Astrocyte (in vitro differentiated cells and primary cell): ENCODE measurements at regions not wholly inside any gene's neighbourhood (a gene's known extent, or its start where the extent isn't known, plus 50 kb on each side); places are given as distances from the start of the nearest gene placed in this dataset.

Source experiments
- DNase-seq: peaks from one replicate; pipeline ENCODE4 v3.0.0-alpha.2; 2010; ENCODE audit warnings: low read depth
- FAIRE-seq: peaks from 2 replicates; lab custom pipeline; 2011; peaks lifted over from hg19 to GRCh38; lab: Jason Lieb, UNC
- H2AFZ ChIP-seq: 2 replicates; pipeline ENCODE4 v1.6.0; 2012; ENCODE audit warnings: low read depth, low read length, inconsistent platforms
- H3K27ac ChIP-seq: 2 replicates; pipeline ENCODE4 v1.5.1; 2011; ENCODE audit warnings: low read depth, low read length, inconsistent platforms
- H3K27me3 ChIP-seq: 2 replicates; pipeline ENCODE4 v1.6.0; 2011; ENCODE audit warnings: low read length, inconsistent platforms; ENCODE audit not compliant: insufficient read depth
- H3K36me3 ChIP-seq: 2 replicates; pipeline ENCODE4 v1.5.1; 2011; ENCODE audit warnings: low read length, inconsistent platforms; ENCODE audit not compliant: insufficient read depth
- H3K4me1 ChIP-seq: 2 replicates; pipeline ENCODE4 v1.5.1; 2011; ENCODE audit warnings: low read length, inconsistent platforms; ENCODE audit not compliant: insufficient read depth
- H3K4me2 ChIP-seq: 2 replicates; pipeline ENCODE4 v1.6.0; 2012; ENCODE audit warnings: low read length, inconsistent platforms
- H3K4me3 ChIP-seq: 2 replicates; pipeline ENCODE4 v1.5.1; 2011; ENCODE audit warnings: low read depth, mild to moderate bottlenecking, low read length, inconsistent platforms; ENCODE audit not compliant: insufficient read depth
- H3K79me2 ChIP-seq: 2 replicates; pipeline ENCODE4 v1.6.0; 2012; ENCODE audit warnings: mild to moderate bottlenecking, low read length, inconsistent platforms; ENCODE audit not compliant: insufficient read depth
- H3K9ac ChIP-seq: 2 replicates; pipeline ENCODE4 v1.6.0; 2012; ENCODE audit warnings: mild to moderate bottlenecking, low read length, inconsistent platforms
- H3K9me3 ChIP-seq: 2 replicates; pipeline ENCODE4 v1.5.1; 2012; ENCODE audit warnings: low read depth, mild to moderate bottlenecking, low read length, inconsistent platforms; ENCODE audit not compliant: insufficient read depth
- H4K20me1 ChIP-seq: 2 replicates; pipeline ENCODE4 v1.6.0; 2012; ENCODE audit warnings: low read length, inconsistent platforms; ENCODE audit not compliant: insufficient read depth
- H3K27ac Mint-ChIP-seq: one replicate; pipeline ENCODE4 v1.8.0; 2021; ENCODE audit warnings: mild to moderate bottlenecking, mixed read lengths; ENCODE audit not compliant: unreplicated experiment
- H3K27me3 Mint-ChIP-seq: one replicate; pipeline ENCODE4 v1.8.0; 2021; ENCODE audit warnings: low read depth, mixed read lengths; ENCODE audit not compliant: unreplicated experiment
- H3K36me3 Mint-ChIP-seq: one replicate; pipeline ENCODE4 v1.8.0; 2021; ENCODE audit warnings: low read depth, mixed read lengths; ENCODE audit not compliant: unreplicated experiment
- H3K4me1 Mint-ChIP-seq: one replicate; pipeline ENCODE4 v1.8.0; 2021; ENCODE audit warnings: low read depth, mixed read lengths; ENCODE audit not compliant: unreplicated experiment
- H3K4me3 Mint-ChIP-seq: one replicate; pipeline ENCODE4 v1.8.0; 2021; ENCODE audit warnings: mild to moderate bottlenecking, moderate library complexity, mixed read lengths; ENCODE audit not compliant: unreplicated experiment
- H3K9me3 Mint-ChIP-seq: one replicate; pipeline ENCODE4 v1.8.0; 2021; ENCODE audit warnings: mild to moderate bottlenecking, mixed read lengths; ENCODE audit not compliant: unreplicated experiment
- EZH2 ChIP-seq: IDR thresholded peaks from 2 replicates; pipeline ENCODE4 v1.6.1; 2012; ENCODE audit warnings: mild to moderate bottlenecking, low read length, inconsistent platforms; ENCODE audit not compliant: insufficient read depth
- TF ChIP-seq, protein P1 (sequence below): IDR thresholded peaks from 2 replicates; pipeline ENCODE4 v1.5.1; 2011; ENCODE audit warnings: low read depth, mild to moderate bottlenecking, inconsistent platforms, low read length, moderate library complexity; ENCODE audit not compliant: insufficient read depth

DNA sequence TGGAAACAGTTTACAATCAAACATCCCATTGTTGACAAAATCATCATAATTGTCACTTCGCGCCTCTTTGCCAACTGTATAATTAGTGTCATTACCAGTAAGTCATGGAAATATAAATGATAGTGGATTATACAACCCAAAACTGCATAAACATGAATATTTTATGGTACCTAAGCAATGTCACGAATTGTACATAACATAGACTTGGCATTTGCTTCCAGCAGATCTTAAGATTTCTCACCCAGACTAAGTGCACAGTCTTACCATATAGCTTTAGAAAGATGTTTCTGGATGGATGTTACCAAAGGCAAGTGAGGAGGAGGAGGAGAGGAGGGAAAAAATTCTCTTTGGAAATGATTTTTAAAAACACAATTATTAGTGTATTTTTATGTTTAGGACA, 113.4 kb upstream of the TAS2R1 start:
- no peaks in the 10 kb centered on the region for H3K4me1 ChIP-seq
- no peak overlapping the region for H3K4me2 ChIP-seq
- H3K9me3 Mint-ChIP-seq, result peaks cover 2% of the 10 kb centered on the region
- H3K27ac Mint-ChIP-seq, result no peak overlapping the region
- H3K9ac ChIP-seq, result no peak overlapping the region
- FAIRE-seq (no peak), DNase-seq (no peak)
- H3K4me3 ChIP-seq, result no peak overlapping the region
- no peaks in the 10 kb centered on the region for H3K36me3 Mint-ChIP-seq
- H3K9me3 ChIP-seq, result no peaks in the 10 kb centered on the region
- TF ChIP-seq EZH2, result no peak
- TF ChIP-seq, protein P1, sequence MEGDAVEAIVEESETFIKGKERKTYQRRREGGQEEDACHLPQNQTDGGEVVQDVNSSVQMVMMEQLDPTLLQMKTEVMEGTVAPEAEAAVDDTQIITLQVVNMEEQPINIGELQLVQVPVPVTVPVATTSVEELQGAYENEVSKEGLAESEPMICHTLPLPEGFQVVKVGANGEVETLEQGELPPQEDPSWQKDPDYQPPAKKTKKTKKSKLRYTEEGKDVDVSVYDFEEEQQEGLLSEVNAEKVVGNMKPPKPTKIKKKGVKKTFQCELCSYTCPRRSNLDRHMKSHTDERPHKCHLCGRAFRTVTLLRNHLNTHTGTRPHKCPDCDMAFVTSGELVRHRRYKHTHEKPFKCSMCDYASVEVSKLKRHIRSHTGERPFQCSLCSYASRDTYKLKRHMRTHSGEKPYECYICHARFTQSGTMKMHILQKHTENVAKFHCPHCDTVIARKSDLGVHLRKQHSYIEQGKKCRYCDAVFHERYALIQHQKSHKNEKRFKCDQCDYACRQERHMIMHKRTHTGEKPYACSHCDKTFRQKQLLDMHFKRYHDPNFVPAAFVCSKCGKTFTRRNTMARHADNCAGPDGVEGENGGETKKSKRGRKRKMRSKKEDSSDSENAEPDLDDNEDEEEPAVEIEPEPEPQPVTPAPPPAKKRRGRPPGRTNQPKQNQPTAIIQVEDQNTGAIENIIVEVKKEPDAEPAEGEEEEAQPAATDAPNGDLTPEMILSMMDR, result no peak
- no peaks in the 10 kb centered on the region for H3K79me2 ChIP-seq
- H3K4me1 Mint-ChIP-seq, result no peaks in the 10 kb centered on the region
- no peak overlapping the region for H3K4me3 Mint-ChIP-seq
- no peak overlapping the region for H2AFZ ChIP-seq
- no peaks in the 10 kb centered on the region for H3K27me3 ChIP-seq
- H3K27ac ChIP-seq, result no peak overlapping the region
- H3K27me3 Mint-ChIP-seq, result peaks cover 6% of the 10 kb centered on the region
- H3K36me3 ChIP-seq, result no peaks in the 10 kb centered on the region
- H4K20me1 ChIP-seq, result no peaks in the 10 kb centered on the region

DNA sequence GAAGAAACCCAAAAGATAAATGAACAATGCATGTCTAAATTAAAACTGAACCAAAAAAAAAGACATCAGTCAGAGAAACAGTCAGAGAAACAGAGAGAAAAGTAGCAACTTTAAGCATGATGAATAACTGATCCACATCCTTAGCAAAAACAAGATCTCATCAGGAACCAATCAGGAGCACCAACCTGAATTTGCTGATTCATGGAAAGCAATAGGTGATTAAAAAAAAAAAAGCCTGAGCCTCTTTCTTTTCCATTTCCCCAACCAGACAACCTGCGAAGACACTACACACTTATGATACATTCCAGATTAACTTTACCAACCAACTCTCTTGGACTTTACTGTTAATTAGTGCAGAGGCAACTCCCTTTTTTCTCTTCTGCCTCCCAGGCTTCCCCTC, 112.7 kb upstream of the TAS2R1 start:
- H3K36me3 Mint-ChIP-seq, result no peaks in the 10 kb centered on the region
- H3K4me1 Mint-ChIP-seq, result no peaks in the 10 kb centered on the region
- H4K20me1 ChIP-seq, result no peaks in the 10 kb centered on the region
- H3K9ac ChIP-seq, result no peak overlapping the region
- no peak for DNase-seq
- H3K4me1 ChIP-seq, result no peaks in the 10 kb centered on the region
- no peak for FAIRE-seq
- no peak overlapping the region for H3K27ac ChIP-seq
- no peaks in the 10 kb centered on the region for H3K79me2 ChIP-seq
- H3K27ac Mint-ChIP-seq, result no peak overlapping the region
- H3K27me3 ChIP-seq, result no peaks in the 10 kb centered on the region
- no peak overlapping the region for H3K4me3 Mint-ChIP-seq
- H2AFZ ChIP-seq, result no peak overlapping the region
- H3K9me3 Mint-ChIP-seq, result peaks cover 2% of the 10 kb centered on the region
- no peaks in the 10 kb centered on the region for H3K36me3 ChIP-seq
- H3K4me2 ChIP-seq, result no peak overlapping the region
- no peak for TF ChIP-seq EZH2
- TF ChIP-seq, protein P1, result no peak
- H3K4me3 ChIP-seq, result no peak overlapping the region
- no peaks in the 10 kb centered on the region for H3K9me3 ChIP-seq
- H3K27me3 Mint-ChIP-seq, result peaks cover 8% of the 10 kb centered on the region

DNA sequence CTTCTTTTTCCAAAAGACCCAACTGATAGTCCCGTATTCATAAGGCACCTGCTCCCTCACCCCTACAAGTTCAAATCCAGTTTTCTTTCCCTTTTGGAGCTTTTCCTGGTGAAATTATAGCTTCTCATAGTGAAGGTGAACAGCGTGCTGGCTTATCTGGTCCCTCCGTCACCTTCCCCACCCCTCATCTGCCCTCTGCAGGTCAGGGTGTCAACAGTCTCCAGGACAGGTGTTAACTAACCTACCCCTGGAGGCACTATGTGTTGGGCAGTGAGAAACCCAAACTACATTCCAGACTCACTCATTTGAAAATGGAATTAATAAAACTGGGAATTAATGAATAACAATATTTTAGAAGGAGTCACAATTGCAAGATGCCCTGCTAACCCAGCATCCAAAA, 109.0 kb upstream of the TAS2R1 start:
- Histone ChIP-seq H3K36me3 (no peaks in the 10 kb centered on the region), H3K4me1 (no peaks in the 10 kb centered on the region), H3K4me3 (no peak overlapping the region), H3K9ac (no peak overlapping the region), H3K79me2 (no peaks in the 10 kb centered on the region), H3K27ac (no peak overlapping the region), H3K9me3 (no peaks in the 10 kb centered on the region), H2AFZ (no peak overlapping the region), H3K27me3 (no peaks in the 10 kb centered on the region), H3K4me2 (no peak overlapping the region), H4K20me1 (no peaks in the 10 kb centered on the region)
- Mint-ChIP-seq H3K9me3 (peaks cover 3% of the 10 kb centered on the region), H3K4me1 (no peaks in the 10 kb centered on the region), H3K27ac (no peak overlapping the region), H3K4me3 (no peak overlapping the region), H3K27me3 (peaks cover 5% of the 10 kb centered on the region), H3K36me3 (no peaks in the 10 kb centered on the region)
- FAIRE-seq (no peak), DNase-seq (no peak)
- no peak for TF ChIP-seq EZH2
- TF ChIP-seq, protein P1, result no peak
